Omental fat pad (tissue), 3 donors: ENCODE measurements at regions not wholly inside any gene's neighbourhood (a gene's known extent, or its start where the extent isn't known, plus 50 kb on each side); places are given as distances from the start of the nearest gene placed in this dataset.

Source experiments
- ATAC-seq: fragments of 150-250 bp; one replicate; pipeline ENCODE4 v1.9.1; 2016; ENCODE audit warnings: mild to moderate bottlenecking, moderate library complexity; ENCODE audit not compliant: low FRiP score
- DNase-seq: peaks from one replicate; pipeline ENCODE4 v3.0.0-alpha.2; 2019; ENCODE audit warnings: low spot score
- TF ChIP-seq, protein P1 (sequence below), 3 donors: fragments of 450-650 bp; IDR thresholded peaks; one replicate each; pipeline ENCODE4 v1.5.1; 2016 to 2017; ENCODE audit warnings: antibody characterized with exemption in 3 of 3, mild to moderate bottlenecking in 3 of 3, moderate library complexity in 2 of 3

DNA sequence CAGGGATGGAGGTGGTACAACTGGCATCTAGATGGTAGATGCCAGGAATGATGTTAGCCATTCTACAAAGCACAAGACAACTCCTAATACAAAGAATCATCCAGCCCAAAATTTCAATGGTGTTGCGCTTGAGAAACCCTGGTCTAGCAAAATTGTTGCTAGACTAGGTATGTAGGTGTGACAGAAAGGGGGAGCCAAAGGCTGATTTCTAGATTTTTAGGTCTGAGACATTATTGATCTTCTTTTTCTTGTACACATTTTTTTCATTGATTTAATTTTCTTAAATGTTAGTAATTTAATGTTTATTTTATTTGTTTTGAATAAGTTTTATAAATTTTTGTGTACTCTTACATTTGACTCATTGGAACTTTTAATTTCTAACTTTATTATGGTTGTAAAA lies 216.4 kb downstream of the FSIP2 start:
- DNase-seq (no peak), ATAC-seq (no peak)
- TF ChIP-seq, protein P1, sequence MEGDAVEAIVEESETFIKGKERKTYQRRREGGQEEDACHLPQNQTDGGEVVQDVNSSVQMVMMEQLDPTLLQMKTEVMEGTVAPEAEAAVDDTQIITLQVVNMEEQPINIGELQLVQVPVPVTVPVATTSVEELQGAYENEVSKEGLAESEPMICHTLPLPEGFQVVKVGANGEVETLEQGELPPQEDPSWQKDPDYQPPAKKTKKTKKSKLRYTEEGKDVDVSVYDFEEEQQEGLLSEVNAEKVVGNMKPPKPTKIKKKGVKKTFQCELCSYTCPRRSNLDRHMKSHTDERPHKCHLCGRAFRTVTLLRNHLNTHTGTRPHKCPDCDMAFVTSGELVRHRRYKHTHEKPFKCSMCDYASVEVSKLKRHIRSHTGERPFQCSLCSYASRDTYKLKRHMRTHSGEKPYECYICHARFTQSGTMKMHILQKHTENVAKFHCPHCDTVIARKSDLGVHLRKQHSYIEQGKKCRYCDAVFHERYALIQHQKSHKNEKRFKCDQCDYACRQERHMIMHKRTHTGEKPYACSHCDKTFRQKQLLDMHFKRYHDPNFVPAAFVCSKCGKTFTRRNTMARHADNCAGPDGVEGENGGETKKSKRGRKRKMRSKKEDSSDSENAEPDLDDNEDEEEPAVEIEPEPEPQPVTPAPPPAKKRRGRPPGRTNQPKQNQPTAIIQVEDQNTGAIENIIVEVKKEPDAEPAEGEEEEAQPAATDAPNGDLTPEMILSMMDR (IDR thresholded peaks at IDR 0.05), result no peak

GRCh38 chr2:185967335-185967734 lies 228.7 kb downstream of the FSIP2 start:
- no peak for ATAC-seq
- TF ChIP-seq, protein P1 (IDR thresholded peaks at IDR 0.05), result no peak
- DNase-seq, result no peak

DNA sequence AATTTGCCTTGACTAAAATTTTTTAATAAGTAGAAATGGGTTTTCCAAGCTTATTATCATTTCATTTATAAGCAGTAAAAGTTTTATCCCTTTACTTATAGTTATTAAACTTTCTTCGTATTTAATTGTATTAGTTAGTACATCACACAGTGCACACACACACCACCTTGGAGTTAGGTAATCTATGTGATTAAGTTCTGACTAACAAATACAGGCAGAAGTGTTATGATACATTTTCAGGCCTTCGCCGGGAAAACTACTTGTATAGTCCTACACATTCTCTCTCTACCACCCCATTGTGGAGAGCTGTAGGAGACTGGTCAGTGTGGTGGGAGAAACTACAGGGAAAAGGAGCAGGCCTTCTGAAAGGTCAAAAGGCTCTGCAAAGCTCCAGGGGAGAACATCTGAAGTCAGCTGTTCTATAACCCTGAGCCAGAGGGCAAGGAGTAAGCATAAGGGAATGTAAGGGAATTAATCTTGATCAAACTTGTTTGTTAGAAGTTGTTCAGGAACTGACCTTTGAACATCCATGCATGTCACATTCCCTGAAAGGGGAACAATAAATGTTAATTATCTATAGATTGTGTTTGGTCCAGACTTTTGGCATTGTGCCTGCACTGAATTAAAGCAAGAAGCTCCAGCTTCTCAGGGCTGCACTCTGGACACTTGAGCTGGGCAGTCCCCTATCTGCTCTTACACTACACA lies 231.7 kb downstream of the FSIP2 start:
- no peak for DNase-seq
- ATAC-seq, result no peak
- TF ChIP-seq, protein P1 (IDR thresholded peaks at IDR 0.05), result no peak

DNA sequence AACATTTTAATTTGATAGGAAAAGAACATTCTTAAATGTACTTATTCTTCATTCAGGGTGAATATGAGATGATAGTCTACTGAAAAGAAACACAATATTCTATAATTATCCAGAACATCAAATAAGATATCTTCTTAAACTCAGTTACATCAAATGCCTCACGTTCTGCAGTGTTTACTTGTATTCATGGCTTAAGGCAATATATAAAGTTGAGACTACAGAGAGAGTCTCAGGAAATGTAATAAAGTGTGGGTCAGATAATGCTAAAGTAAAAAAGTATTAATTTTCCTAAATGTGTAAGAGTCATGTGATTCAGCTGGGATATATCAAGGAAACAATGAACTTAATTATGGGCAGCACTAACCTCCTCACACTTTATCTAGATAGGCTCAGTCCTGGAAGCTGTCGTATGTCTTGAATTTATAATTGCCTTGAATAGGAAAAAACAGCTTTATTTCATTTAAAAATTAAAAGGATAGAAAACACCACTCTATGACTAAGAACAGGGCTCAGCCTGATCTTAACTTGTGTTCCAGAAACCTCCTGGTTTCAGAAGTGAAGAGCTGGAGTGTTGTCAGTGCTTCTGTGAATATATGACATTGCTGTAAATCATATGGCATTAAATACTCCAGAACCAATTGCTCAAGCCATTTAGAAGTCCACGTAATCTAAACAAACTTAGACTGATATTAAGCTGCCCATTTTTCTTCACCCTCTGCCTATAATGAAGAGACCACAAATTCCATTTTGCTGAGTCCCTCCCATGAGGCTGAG lies 240.2 kb downstream of the FSIP2 start:
- no peak for ATAC-seq
- no peak for DNase-seq
- TF ChIP-seq, protein P1 (IDR thresholded peaks at IDR 0.05), result no peak

DNA sequence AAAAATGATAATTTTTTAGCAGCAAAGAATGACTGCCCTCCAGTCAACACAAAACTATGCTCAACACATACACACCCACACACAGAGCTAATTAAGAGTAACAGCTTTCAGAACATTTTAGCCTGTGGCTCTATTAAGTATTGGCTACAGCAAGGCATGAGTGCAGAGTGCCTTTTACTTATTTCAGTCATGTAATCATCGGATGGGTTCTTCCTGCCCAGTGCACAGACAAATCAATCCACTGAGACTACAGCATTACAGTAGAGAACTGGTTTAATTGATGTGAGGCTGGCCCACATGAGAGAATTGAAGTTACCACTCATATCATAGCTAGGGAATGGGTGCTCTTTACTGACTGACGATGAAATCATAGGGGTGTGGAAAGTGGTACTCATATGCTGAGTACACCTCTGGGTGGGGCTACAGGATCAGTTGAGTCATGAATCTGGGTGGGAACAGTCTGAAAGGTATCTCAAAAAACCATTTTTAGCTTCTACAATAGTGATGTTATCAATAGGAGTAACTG lies 241.0 kb downstream of the FSIP2 start:
- TF ChIP-seq, protein P1 (IDR thresholded peaks at IDR 0.05), result no peak
- ATAC-seq, result no peak
- DNase-seq, result no peak

DNA sequence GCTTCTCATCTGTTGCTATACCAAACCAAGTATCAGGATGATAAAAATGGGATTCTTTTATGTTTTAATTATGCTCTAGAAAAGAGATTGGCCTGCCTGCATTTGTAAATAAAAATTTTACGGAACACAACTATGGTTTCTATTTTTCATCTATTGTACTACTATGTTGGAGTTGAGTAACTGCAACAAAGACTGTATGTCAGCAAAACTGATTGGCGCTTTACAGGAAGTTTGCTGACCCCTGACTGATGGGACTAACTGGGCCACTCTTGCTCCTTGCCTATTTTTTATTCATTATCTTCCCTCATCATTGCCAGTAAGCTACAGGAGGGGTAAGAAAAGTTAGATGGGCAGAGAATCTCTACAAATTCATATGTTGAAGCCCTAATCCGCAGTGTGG lies 242.3 kb downstream of the FSIP2 start:
- ATAC-seq (no peak), DNase-seq (no peak)
- TF ChIP-seq, protein P1 (IDR thresholded peaks at IDR 0.05), result no peak
